GM19239 (cell line): ENCODE measurements at regions not wholly inside any gene's neighbourhood (a gene's known extent, or its start where the extent isn't known, plus 50 kb on each side); places are given as distances from the start of the nearest gene placed in this dataset.

Experiments
- DNase-seq: peaks from one replicate; pipeline ENCODE4 v3.0.0; 2011; ENCODE audit warnings: low spot score; ENCODE audit not compliant: insufficient read length
- FAIRE-seq: peaks from 2 replicates; lab custom pipeline; 2011; peaks lifted over from hg19 to GRCh38; lab: Jason Lieb, UNC

DNA sequence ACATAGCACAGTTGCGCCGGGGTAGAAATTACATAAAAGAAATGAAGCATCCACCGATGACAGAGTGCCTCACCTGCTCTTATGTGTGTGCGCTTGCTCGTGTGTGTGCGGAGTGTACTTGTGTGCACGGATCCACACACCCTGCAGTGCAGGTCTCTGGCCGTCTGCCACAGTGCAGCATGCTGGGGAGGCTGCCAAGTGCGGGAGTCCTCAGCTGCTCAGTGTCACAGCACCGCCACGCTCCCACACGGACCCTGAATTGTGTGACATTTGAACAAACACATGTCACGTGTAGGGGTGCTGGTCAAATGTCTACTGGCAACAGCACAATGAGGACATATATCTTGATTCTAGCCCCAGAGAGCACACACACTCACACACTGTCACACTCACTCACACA lies 243.0 kb upstream of the MYOCD start:
- DNase-seq = no peak
- FAIRE-seq = no peak

- DNase-seq (no peak), FAIRE-seq (no peak)
These were observed 242.4 kb upstream of the MYOCD start for GRCh38 chr17:12423337-12423736.

DNA sequence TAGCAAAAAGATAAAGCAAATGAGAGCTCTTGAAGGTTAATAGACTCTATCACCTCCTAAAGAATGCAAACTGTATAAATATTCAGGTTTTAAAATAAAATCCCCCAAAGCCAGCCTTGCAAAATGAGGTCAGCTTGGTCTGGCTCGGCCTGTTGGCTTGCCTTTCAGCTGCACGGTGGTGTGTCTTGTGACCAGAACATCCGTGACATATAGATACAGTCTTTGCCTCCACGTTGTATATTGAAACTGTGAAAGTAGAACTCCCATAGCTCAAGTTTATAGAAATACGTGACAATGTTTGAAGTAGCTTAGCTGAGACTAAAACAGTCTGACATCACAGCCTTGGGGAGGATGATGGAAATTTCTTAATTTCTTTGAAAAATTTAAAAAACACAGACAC lies 236.6 kb upstream of the MYOCD start:
- peak; percentile 44 for FAIRE-seq
- DNase-seq = no peak

GRCh38 chr17:12431188-12431587 lies 234.5 kb upstream of the MYOCD start:
- DNase-seq = no peak

GRCh38 chr17:12438212-12438611 lies 227.5 kb upstream of the MYOCD start:
- no peak for DNase-seq

More at GRCh38 chr17:12431188-12431587, 234.5 kb upstream of the MYOCD start:
- peak; percentile 96 for FAIRE-seq

DNA sequence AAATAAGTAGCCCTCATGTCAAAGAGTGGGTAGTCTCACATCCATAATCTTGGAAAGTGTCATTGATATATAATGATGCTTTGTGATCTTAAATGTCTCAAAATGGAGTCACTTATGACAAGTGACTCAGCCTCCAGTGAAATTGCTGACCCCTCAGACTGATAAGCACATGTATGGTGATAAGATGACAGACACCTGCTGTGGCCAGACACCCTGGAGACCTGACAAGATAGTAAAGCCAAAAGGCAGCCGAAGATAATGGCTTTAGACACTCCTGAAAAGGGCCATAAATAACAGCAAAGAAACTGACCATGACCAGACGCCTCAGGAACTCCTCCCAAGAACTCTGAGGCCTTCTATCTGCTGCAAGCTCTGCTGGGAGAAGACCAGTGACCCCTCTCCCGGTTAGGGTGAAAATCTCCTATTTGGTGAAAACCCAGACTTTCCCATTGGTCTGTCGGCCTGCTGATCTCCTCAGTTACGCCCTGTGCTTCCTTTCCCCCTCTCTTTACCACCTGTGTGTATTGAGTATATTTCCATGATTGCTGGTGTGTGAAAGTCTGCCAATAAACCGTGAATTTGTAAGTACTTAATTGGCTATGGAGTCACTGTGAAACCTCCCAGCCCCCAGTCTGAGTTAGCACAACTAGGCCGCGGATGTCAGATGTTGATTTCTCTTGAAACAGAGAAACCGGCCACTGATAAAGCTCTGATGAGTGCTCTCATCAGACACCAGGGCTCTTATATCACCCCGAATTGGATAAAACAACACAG lies 226.7 kb upstream of the MYOCD start:
- DNase-seq (no peak), FAIRE-seq (peak; percentile 18)

More at GRCh38 chr17:12438212-12438611, 227.5 kb upstream of the MYOCD start:
- FAIRE-seq = no peak

- no peak for DNase-seq
These were observed 220.4 kb upstream of the MYOCD start for GRCh38 chr17:12445331-12445730.

DNA sequence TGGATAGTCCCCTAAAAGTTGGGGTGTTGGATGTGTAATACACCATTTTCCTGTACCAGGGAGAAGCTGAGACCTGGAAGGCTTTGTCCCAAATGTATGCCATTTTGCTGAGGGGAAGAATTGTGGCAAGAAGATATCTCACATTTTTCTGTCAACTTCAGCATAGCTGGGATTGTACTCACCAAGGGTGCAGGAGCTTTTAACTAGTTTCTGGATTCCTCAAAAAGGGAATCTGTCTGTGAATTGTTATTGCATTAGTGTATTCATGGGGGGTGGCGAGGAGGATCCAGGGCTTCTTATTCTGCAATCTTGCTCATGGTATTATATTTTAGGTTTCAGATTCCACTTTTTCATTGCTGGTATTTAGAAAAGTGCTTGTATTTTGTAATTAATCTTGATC lies 208.2 kb upstream of the MYOCD start:
- DNase-seq = no peak
- no peak for FAIRE-seq

More at GRCh38 chr17:12445331-12445730, 220.4 kb upstream of the MYOCD start:
- no peak for FAIRE-seq

DNA sequence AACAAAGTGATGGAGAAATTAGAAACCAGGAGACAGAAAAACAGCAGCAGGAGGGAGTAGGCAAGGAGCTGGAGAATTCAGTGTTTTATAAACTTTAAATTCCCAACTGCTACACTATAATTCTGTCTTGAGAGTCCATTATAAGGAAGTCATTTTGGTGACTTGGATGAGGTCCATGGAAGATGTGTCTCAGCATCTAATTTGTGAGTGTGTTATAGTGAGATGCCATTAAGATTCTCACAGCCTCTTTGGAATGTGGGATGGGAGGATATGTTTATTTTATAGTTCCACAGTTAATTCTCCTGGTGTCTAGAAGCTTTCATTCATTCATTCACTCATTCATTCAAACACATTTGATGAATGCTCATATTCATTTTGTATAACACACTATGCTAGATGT lies 206.0 kb upstream of the MYOCD start:
- FAIRE-seq (no peak), DNase-seq (no peak)

- FAIRE-seq = no peak
- no peak for DNase-seq
These were observed 202.6 kb upstream of the MYOCD start for GRCh38 chr17:12463102-12463501.

DNA sequence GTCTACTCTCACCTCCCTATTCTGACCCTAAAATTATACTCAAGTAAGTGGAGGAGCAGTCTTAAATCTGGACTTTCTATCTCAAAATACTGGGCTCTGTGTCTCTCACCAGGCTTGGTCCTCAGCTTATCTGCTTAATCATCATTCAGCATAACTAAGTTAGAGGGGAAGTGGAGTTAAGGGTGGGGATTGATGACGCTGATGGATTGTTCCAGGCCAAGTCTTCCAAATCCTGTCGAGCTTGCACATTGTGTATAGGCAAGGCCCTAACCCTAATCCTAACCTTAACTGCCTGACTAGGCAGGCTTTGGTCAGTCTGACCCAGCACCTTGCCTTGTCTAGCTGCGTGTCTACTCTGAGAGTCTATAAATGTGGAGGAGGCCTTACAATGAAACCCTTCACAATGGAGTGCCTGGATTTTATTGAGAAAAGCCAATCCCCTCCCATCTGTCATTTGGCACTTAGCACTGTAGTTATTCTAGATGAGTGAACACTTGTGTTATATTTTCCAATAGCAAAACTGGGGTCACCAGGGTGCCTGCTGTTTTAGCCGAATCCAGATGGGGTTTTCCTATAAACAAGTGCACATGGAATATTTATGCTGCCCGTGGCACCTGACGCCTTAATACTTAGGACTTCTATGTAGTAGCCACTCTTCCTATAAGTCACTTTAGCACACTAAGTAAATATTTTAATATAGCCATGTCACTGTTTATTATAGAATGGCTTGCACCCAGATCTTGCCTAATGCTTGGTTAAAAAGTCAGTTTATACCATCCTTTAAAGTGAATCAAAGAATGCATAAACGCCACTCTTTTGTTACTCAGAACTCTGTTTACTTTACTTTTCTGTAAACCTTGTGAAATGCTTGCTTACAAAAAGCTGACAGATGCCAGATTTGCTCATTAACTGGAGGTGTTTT lies 193.2 kb upstream of the MYOCD start:
- DNase-seq = no peak
- no peak for FAIRE-seq

GRCh38 chr17:12478311-12478710 lies 187.4 kb upstream of the MYOCD start:
- DNase-seq (no peak), FAIRE-seq (no peak)

DNA sequence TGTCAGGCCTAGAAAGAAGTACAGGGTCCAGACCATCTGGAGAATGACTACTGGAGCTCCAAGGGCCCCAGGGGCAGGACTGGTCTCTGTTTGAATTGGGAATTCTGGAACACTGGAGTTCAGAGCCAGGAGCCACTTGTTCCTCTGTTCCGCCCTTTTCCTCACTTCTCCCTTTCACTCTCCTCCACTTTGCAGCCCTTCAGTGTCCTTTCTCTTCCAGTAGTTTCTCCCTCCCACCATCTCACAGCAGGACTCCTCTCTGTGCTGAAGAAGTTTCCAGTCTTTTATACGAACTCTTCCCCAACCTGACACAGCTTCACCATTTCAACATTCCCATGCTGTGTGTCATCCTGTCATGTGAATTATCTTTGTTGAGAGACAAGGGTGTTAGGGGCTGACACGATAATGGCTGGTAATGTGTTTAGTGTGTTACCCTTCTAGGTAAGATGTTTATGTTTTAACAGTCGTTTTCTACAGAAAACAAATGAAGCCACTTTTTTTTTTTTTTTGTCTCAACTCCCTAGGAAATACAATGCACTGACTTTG lies 180.3 kb upstream of the MYOCD start:
- DNase-seq = no peak
- no peak for FAIRE-seq

GRCh38 chr17:12489325-12489724 lies 176.4 kb upstream of the MYOCD start:
- no peak for FAIRE-seq
- no peak for DNase-seq

DNA sequence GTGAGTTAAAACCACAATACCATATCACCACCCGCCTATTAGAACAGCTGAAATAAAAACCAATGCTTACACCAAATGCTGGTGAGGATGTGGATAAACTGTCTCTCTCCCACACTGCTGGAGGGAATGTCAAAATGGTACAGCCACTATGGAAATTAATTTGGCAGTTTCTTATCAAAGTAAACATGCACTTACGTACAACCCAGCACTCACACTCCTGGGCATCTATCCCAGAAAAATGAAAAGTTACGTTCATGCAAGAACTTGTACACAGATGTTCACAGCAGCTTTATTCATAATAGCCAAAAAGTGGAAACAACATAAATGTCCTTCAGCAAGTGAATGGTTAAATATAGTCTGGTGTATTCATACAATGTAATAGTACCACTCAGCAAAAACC lies 173.2 kb upstream of the MYOCD start:
- FAIRE-seq (no peak), DNase-seq (no peak)

GRCh38 chr17:12505866-12506265 lies 159.8 kb upstream of the MYOCD start:
- FAIRE-seq = no peak
- DNase-seq = no peak

- DNase-seq = no peak
- no peak for FAIRE-seq
These were observed 158.6 kb upstream of the MYOCD start for GRCh38 chr17:12507026-12507595.

GRCh38 chr17:12509801-12510200 lies 155.9 kb upstream of the MYOCD start:
- DNase-seq (no peak), FAIRE-seq (no peak)

- DNase-seq (no peak), FAIRE-seq (no peak)
These were observed 155.2 kb upstream of the MYOCD start for GRCh38 chr17:12510535-12510934.

- FAIRE-seq (no peak), DNase-seq (no peak)
These were observed 152.9 kb upstream of the MYOCD start for GRCh38 chr17:12512694-12513355.
